ENCODE measurements at regions not wholly inside any gene's neighbourhood (a gene's known extent, or its start where the extent isn't known, plus 50 kb on each side); places are given as distances from the start of the nearest gene placed in this dataset.

DNA sequence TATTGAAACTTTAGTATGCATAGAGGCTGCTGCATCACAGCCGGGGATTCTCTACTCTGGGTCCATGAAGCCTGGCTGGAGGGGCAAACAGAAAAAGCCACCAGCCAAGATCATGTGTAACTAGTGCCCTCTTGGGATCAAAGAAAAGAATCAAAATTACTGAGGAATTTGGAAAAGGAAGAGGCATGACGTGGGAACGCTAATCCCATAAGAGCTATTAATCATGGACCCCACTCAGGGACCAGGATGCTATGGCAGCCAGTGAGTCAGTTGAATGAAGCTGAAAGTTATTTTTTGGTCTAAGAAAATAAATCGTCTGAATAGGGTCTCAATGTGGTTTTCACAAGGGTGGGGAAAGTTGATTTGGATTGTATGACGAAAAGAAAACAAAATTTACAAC is 1165.1 kb downstream of the ROBO2 start:
- TF ChIP-seq, protein P1, sequence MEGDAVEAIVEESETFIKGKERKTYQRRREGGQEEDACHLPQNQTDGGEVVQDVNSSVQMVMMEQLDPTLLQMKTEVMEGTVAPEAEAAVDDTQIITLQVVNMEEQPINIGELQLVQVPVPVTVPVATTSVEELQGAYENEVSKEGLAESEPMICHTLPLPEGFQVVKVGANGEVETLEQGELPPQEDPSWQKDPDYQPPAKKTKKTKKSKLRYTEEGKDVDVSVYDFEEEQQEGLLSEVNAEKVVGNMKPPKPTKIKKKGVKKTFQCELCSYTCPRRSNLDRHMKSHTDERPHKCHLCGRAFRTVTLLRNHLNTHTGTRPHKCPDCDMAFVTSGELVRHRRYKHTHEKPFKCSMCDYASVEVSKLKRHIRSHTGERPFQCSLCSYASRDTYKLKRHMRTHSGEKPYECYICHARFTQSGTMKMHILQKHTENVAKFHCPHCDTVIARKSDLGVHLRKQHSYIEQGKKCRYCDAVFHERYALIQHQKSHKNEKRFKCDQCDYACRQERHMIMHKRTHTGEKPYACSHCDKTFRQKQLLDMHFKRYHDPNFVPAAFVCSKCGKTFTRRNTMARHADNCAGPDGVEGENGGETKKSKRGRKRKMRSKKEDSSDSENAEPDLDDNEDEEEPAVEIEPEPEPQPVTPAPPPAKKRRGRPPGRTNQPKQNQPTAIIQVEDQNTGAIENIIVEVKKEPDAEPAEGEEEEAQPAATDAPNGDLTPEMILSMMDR (IDR thresholded peaks at IDR 0.05; ENCODE audit: insufficient read depth, low read depth, low read length): peak; percentile 20; the same call in 1 of the 2 replicates
- Histone ChIP-seq H3K4me3 (ENCODE audit: low read depth, low read length) (0 out of 2 replicates have a peak overlapping the region, but pooled peaks have one; percentile 1), H3K36me3 (ENCODE audit: control insufficient read depth, insufficient read depth, low read length) (no peaks in the 10 kb centered on the region), H3K27me3 (ENCODE audit: control insufficient read depth, insufficient read depth, low read length) (no peaks in the 10 kb centered on the region)
- ChIA-PET POLR2A (no interaction called here), CTCF (interaction anchor here (0.9 to 1.1 kb wide), 3 partner anchors 9 to 293 kb away, joined by 3 to 4 read pairs (median 3); no protein-coding TSS in a partner anchor)
- peak; percentile 9 for DNase-seq (ENCODE audit: low read depth)

DNA sequence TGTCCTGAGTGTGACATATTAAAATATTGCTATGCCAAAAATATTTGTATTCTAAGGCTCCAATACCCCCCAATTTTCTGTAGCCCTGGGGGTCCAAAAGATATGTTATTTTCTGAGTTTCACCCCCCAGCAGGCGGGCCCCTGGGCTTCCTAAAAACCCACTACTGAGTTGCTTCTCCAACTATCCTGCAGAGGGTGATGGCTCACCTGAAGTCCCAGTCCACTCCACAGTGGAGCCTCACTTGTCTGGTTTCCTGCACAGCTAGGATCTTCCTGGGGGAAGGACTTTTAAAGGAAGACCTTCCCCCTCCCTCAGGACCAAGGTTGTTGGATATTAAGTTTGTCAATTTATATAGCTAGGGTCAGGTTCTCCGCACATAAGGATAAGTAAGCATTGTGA is 1181.4 kb downstream of the ROBO2 start:
- Histone ChIP-seq H3K36me3 (ENCODE audit: control insufficient read depth, insufficient read depth, low read length) (no peaks in the 10 kb centered on the region), H3K27me3 (ENCODE audit: control insufficient read depth, insufficient read depth, low read length) (no peaks in the 10 kb centered on the region), H3K4me3 (ENCODE audit: low read depth, low read length) (no peak overlapping the region)
- TF ChIP-seq, protein P1 (IDR thresholded peaks at IDR 0.05; ENCODE audit: insufficient read depth, low read depth, low read length): no peak
- ChIA-PET CTCF (no interaction called here), POLR2A (no interaction called here)
- DNase-seq (ENCODE audit: low read depth): no peak

DNA sequence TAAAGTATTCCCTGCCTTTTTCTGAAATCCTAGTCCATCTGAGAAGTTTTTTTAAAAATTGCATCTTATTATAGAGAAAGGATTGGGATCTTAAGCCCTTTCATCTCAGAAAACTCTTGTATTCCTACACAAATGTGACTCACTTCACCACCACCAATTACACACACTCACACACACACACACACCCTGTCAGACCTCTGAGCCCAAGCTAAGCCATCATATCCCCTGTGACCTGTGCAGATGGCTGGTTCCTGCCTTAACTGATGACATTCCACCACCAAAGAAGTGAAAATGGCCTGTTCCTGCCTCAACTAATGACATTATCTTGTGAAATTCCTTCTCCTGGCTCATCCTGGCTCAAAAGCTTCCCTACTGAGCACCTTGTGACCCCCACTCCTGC is 1181.9 kb downstream of the ROBO2 start:
- no peak overlapping the region for H3K4me3 ChIP-seq (ENCODE audit: low read depth, low read length)
- DNase-seq (ENCODE audit: low read depth): no peak
- no peaks in the 10 kb centered on the region for H3K27me3 ChIP-seq (ENCODE audit: control insufficient read depth, insufficient read depth, low read length)
- CTCF ChIA-PET: no interaction called here
- no peaks in the 10 kb centered on the region for H3K36me3 ChIP-seq (ENCODE audit: control insufficient read depth, insufficient read depth, low read length)
- POLR2A ChIA-PET: no interaction called here
- TF ChIP-seq, protein P1 (IDR thresholded peaks at IDR 0.05; ENCODE audit: insufficient read depth, low read depth, low read length): no peak

DNA sequence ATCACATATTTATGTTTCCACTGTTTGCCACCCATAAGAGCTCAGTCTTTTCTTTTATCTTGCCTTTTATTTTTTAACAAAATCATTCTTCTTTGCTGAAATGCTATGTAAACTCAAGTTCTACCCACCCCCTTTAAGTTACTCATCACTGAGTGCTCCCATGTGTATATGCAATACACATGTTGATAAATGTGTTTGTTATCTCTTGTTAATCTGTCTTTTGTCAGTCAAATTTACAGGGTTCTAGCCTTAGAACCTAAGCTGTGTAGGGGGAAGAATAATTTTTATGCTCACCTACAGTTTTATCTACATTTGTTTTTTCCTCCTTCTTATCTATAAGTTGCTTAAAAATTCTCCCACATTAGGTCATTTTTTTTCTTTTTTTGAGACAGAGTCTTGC is 1195.9 kb downstream of the ROBO2 start:
- no peak for DNase-seq (ENCODE audit: low read depth)
- CTCF ChIA-PET: interaction anchor here (0.7 to 0.9 kb wide), 2 partner anchors 11 to 1197 kb away, joined by 3 read pairs; no protein-coding TSS in a partner anchor
- Histone ChIP-seq H3K27me3 (ENCODE audit: control insufficient read depth, insufficient read depth, low read length) (no peaks in the 10 kb centered on the region), H3K36me3 (ENCODE audit: control insufficient read depth, insufficient read depth, low read length) (no peaks in the 10 kb centered on the region), H3K4me3 (ENCODE audit: low read depth, low read length) (no peak overlapping the region)
- POLR2A ChIA-PET: no interaction called here
- TF ChIP-seq, protein P1 (IDR thresholded peaks at IDR 0.05; ENCODE audit: insufficient read depth, low read depth, low read length): no peak

DNA sequence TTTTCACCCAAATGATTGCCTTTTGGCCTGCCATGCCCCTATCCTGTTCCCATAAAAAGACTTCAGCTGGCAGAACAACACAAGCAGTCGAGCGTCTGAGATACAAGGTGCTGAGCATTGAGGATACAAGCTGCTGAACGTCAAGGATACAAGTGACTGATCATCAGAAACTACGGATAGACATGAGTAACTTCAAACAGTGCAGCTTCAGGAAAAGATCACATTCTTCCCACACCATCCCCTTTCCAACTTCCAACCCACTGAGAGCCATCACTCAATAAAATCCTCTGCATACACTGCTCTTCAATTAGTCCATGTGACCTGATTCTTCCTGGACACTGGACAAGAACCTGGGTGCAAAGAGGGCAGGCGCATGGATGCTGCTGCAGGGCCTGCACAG is 1198.9 kb downstream of the ROBO2 start:
- TF ChIP-seq, protein P1 (IDR thresholded peaks at IDR 0.05; ENCODE audit: insufficient read depth, low read depth, low read length): no peak
- no peak for DNase-seq (ENCODE audit: low read depth)
- Histone ChIP-seq H3K4me3 (ENCODE audit: low read depth, low read length) (no peak overlapping the region), H3K27me3 (ENCODE audit: control insufficient read depth, insufficient read depth, low read length) (no peaks in the 10 kb centered on the region), H3K36me3 (ENCODE audit: control insufficient read depth, insufficient read depth, low read length) (no peaks in the 10 kb centered on the region)
- CTCF ChIA-PET: no interaction called here
- POLR2A ChIA-PET: no interaction called here
